Activated CD4-positive, alpha-beta memory T cell treated with anti-CD3 and anti-CD28 coated beads for 36 hours (primary cell): ENCODE measurements at regions not wholly inside any gene's neighbourhood (a gene's known extent, or its start where the extent isn't known, plus 50 kb on each side); places are given as distances from the start of the nearest gene placed in this dataset.

Source experiments
- CTCF ChIA-PET: fragments of 350-600 bp; sonication (Branson Sonifier 250); formaldehyde crosslinking; loops from one replicate; lab custom pipeline; 2021; ENCODE audit warnings: antibody characterized with exemption, inconsistent platforms; lab: Charles Lee
- POLR2A ChIA-PET: fragments of 350-600 bp; sonication (Branson Sonifier 250); formaldehyde crosslinking; loops from one replicate; lab custom pipeline; 2021; ENCODE audit warnings: antibody characterized with exemption; lab: Charles Lee
- DNase-seq: peaks from one replicate; pipeline ENCODE4 v3.0.0-alpha.2; 2020
- H3K27ac Mint-ChIP-seq: one replicate; pipeline ENCODE4 v1.8.0; 2021; ENCODE audit warnings: mixed read lengths
- H3K27me3 Mint-ChIP-seq: one replicate; pipeline ENCODE4 v1.8.0; 2021; ENCODE audit warnings: mixed read lengths
- H3K36me3 Mint-ChIP-seq: one replicate; pipeline ENCODE4 v1.8.0; 2021; ENCODE audit warnings: mixed read lengths
- H3K4me1 Mint-ChIP-seq: one replicate; pipeline ENCODE4 v1.8.0; 2021; ENCODE audit warnings: low read depth, mixed read lengths
- H3K4me3 Mint-ChIP-seq: one replicate; pipeline ENCODE4 v1.8.0; 2021; ENCODE audit warnings: mild to moderate bottlenecking, mixed read lengths
- H3K9me3 Mint-ChIP-seq: one replicate; pipeline ENCODE4 v1.8.0; 2021; ENCODE audit warnings: mixed read lengths
- intact Hi-C: fragments of 100-400 bp; cut with micrococcal nuclease; formaldehyde crosslinking; loops from one replicate; pipeline ENCODE4 v1.15.1; 2023

- POLR2A ChIA-PET = no interaction called here
- CTCF ChIA-PET = no interaction called here
- H3K4me1 Mint-ChIP-seq = no peaks in the 10 kb centered on the region
- H3K27ac Mint-ChIP-seq = no peak overlapping the region
- no peak for DNase-seq
- H3K27me3 Mint-ChIP-seq = no peaks in the 10 kb centered on the region
- no peaks in the 10 kb centered on the region for H3K36me3 Mint-ChIP-seq
- H3K9me3 Mint-ChIP-seq = peaks cover 7% of the 10 kb centered on the region
- no peak overlapping the region for H3K4me3 Mint-ChIP-seq
- intact Hi-C loops = no loop called here
Observed at GRCh38 chr4:58679051-58679450, 1568.9 kb upstream of the IGFBP7 start.

- no peak overlapping the region for H3K27ac Mint-ChIP-seq
- no peaks in the 10 kb centered on the region for H3K27me3 Mint-ChIP-seq
- no peaks in the 10 kb centered on the region for H3K4me1 Mint-ChIP-seq
- H3K4me3 Mint-ChIP-seq = no peak overlapping the region
- POLR2A ChIA-PET = no interaction called here
- peaks cover 31% of the 10 kb centered on the region for H3K9me3 Mint-ChIP-seq
- DNase-seq = no peak
- intact Hi-C loops = no loop called here
- CTCF ChIA-PET = no interaction called here
- no peaks in the 10 kb centered on the region for H3K36me3 Mint-ChIP-seq
Observed at GRCh38 chr4:58669783-58670182, 1559.6 kb upstream of the IGFBP7 start.

DNA sequence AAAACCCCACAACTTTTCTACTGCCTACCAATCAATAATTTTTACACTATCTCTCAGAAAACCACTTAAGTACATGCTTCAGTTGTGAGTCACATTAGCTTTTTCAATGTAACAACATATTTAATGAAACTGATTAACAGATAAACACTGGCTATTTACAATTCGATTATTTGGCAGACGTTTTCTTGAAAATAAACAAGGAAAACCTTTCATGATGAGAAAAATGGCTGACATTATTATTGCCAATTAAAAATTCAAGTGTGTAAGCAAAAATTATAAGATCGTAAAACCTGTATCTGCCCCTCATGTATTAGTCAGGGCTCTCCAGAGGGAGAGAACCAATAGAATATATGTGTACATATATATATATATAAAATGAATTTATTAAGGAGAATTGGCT is 1555.5 kb upstream of the IGFBP7 start:
- ChIA-PET CTCF (no interaction called here), POLR2A (no interaction called here)
- Mint-ChIP-seq H3K9me3 (peaks cover 24% of the 10 kb centered on the region), H3K36me3 (no peaks in the 10 kb centered on the region), H3K27ac (no peak overlapping the region), H3K4me1 (no peaks in the 10 kb centered on the region), H3K4me3 (no peak overlapping the region), H3K27me3 (no peaks in the 10 kb centered on the region)
- no peak for DNase-seq
- intact Hi-C loops = no loop called here

- ChIA-PET CTCF (no interaction called here), POLR2A (no interaction called here)
- intact Hi-C loops = no loop called here
- peaks cover 18% of the 10 kb centered on the region for H3K9me3 Mint-ChIP-seq
- H3K36me3 Mint-ChIP-seq = no peaks in the 10 kb centered on the region
- no peaks in the 10 kb centered on the region for H3K4me1 Mint-ChIP-seq
- DNase-seq = no peak
- no peak overlapping the region for H3K27ac Mint-ChIP-seq
- H3K4me3 Mint-ChIP-seq = no peak overlapping the region
- H3K27me3 Mint-ChIP-seq = no peaks in the 10 kb centered on the region
Observed at GRCh38 chr4:58658701-58659100, 1548.5 kb upstream of the IGFBP7 start.

DNA sequence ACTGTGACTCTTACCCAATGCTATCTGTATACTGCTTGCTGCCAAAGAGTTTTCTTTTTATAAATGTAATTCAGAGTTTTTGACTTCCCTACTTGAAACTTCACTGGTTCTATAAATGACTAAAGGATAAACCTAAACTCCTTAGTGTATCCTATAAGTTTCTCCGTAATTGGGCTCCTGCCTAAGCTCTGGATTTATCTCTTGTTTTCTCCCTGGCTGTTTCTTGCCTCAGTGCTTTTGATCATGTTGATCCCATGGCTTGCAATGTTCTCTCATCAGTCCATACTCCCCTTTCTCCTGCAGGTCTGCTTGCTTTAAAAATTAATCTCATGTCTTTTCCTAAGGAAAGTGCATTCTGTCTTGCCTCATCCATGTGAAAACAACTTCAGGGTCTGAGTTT is 1543.1 kb upstream of the IGFBP7 start:
- POLR2A ChIA-PET = no interaction called here
- H3K4me3 Mint-ChIP-seq = no peak overlapping the region
- no peaks in the 10 kb centered on the region for H3K4me1 Mint-ChIP-seq
- H3K27ac Mint-ChIP-seq = no peak overlapping the region
- H3K27me3 Mint-ChIP-seq = no peaks in the 10 kb centered on the region
- CTCF ChIA-PET = no interaction called here
- intact Hi-C loops = no loop called here
- no peaks in the 10 kb centered on the region for H3K36me3 Mint-ChIP-seq
- peaks cover 13% of the 10 kb centered on the region for H3K9me3 Mint-ChIP-seq
- DNase-seq = no peak

GRCh38 chr4:58649226-58649625 is 1539.0 kb upstream of the IGFBP7 start:
- Mint-ChIP-seq H3K9me3 (peaks cover 14% of the 10 kb centered on the region), H3K27me3 (no peaks in the 10 kb centered on the region), H3K4me3 (no peak overlapping the region), H3K27ac (no peak overlapping the region), H3K4me1 (no peaks in the 10 kb centered on the region), H3K36me3 (no peaks in the 10 kb centered on the region)
- POLR2A ChIA-PET = no interaction called here
- CTCF ChIA-PET = no interaction called here
- intact Hi-C loops = no loop called here
- no peak for DNase-seq

DNA sequence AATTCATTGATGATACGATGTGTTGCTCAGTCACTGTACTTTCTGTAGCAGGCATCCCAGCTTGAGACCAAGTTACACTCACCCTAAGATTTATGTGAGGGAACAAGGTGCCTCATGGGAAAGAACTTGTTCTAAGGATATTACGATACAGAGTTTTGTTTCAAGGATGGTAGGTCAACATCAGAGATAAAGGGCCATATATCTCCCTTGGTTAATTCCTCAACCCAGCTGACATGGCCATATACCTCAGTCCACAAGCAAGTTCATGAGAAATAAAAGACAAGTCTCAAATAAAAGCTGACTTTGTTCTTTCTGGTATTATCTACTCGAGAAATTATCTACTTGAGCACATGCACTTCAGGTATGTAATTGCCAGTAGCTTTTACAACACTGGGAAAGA is 1535.9 kb upstream of the IGFBP7 start:
- Mint-ChIP-seq H3K9me3 (peaks cover 16% of the 10 kb centered on the region), H3K27me3 (no peaks in the 10 kb centered on the region), H3K36me3 (no peaks in the 10 kb centered on the region), H3K4me1 (no peaks in the 10 kb centered on the region), H3K4me3 (no peak overlapping the region), H3K27ac (no peak overlapping the region)
- no peak for DNase-seq
- ChIA-PET POLR2A (no interaction called here), CTCF (no interaction called here)
- intact Hi-C loops = no loop called here

GRCh38 chr4:58644549-58644948 is 1534.4 kb upstream of the IGFBP7 start:
- intact Hi-C loops = no loop called here
- DNase-seq = no peak
- CTCF ChIA-PET = no interaction called here

GRCh38 chr4:58636381-58636780 is 1526.2 kb upstream of the IGFBP7 start:
- no peaks in the 10 kb centered on the region for H3K27me3 Mint-ChIP-seq
- intact Hi-C loops = no loop called here
- H3K4me1 Mint-ChIP-seq = no peaks in the 10 kb centered on the region
- no peak overlapping the region for H3K27ac Mint-ChIP-seq
- peaks cover 27% of the 10 kb centered on the region for H3K9me3 Mint-ChIP-seq
- DNase-seq = no peak
- no peaks in the 10 kb centered on the region for H3K36me3 Mint-ChIP-seq
- ChIA-PET CTCF (no interaction called here), POLR2A (no interaction called here)
- H3K4me3 Mint-ChIP-seq = no peak overlapping the region

More at GRCh38 chr4:58644549-58644948, 1534.4 kb upstream of the IGFBP7 start:
- Mint-ChIP-seq H3K4me1 (no peaks in the 10 kb centered on the region), H3K27ac (no peak overlapping the region), H3K9me3 (peaks cover 24% of the 10 kb centered on the region), H3K27me3 (no peaks in the 10 kb centered on the region), H3K36me3 (no peaks in the 10 kb centered on the region), H3K4me3 (no peak overlapping the region)
- POLR2A ChIA-PET = no interaction called here

GRCh38 chr4:58617226-58617625 is 1507.0 kb upstream of the IGFBP7 start:
- POLR2A ChIA-PET = no interaction called here
- Mint-ChIP-seq H3K36me3 (no peaks in the 10 kb centered on the region), H3K27me3 (no peaks in the 10 kb centered on the region), H3K27ac (no peak overlapping the region), H3K4me1 (no peaks in the 10 kb centered on the region), H3K4me3 (no peak overlapping the region), H3K9me3 (peaks cover 14% of the 10 kb centered on the region)
- DNase-seq = no peak
- CTCF ChIA-PET = no interaction called here
- intact Hi-C loops = no loop called here

DNA sequence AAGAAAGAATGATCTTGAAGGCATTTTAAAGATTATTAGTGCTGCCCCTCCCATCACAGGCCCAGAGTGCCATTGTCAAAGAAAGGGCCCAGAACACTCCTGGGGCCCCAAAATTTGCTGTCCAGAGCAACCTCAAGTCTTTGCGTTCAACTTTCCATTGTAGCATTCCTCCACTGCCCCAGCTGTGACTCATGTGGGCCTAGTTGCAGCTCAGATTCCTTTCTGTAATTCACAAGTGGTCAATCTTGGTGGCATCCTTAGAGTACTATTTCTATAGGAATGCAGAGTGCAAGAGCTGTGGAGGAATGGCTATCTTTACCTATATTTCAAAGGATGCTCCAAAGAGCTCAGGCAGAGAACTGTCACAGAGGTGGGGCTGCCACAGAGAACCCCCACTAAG is 1500.8 kb upstream of the IGFBP7 start:
- H3K27ac Mint-ChIP-seq = no peak overlapping the region
- POLR2A ChIA-PET = no interaction called here

GRCh38 chr4:58606303-58606702 is 1496.1 kb upstream of the IGFBP7 start:
- DNase-seq = no peak
- ChIA-PET CTCF (no interaction called here), POLR2A (no interaction called here)
- Mint-ChIP-seq H3K27me3 (no peaks in the 10 kb centered on the region), H3K4me3 (no peak overlapping the region), H3K9me3 (peaks cover 23% of the 10 kb centered on the region), H3K4me1 (no peaks in the 10 kb centered on the region), H3K36me3 (no peaks in the 10 kb centered on the region), H3K27ac (no peak overlapping the region)
- intact Hi-C loops = no loop called here

More for the DNA sequence above, 1500.8 kb upstream of the IGFBP7 start:
- peaks cover 10% of the 10 kb centered on the region for H3K9me3 Mint-ChIP-seq
- no peaks in the 10 kb centered on the region for H3K36me3 Mint-ChIP-seq
- H3K27me3 Mint-ChIP-seq = no peaks in the 10 kb centered on the region
- H3K4me1 Mint-ChIP-seq = no peaks in the 10 kb centered on the region
- CTCF ChIA-PET = no interaction called here
- no peak for DNase-seq
- intact Hi-C loops = no loop called here
- no peak overlapping the region for H3K4me3 Mint-ChIP-seq

DNA sequence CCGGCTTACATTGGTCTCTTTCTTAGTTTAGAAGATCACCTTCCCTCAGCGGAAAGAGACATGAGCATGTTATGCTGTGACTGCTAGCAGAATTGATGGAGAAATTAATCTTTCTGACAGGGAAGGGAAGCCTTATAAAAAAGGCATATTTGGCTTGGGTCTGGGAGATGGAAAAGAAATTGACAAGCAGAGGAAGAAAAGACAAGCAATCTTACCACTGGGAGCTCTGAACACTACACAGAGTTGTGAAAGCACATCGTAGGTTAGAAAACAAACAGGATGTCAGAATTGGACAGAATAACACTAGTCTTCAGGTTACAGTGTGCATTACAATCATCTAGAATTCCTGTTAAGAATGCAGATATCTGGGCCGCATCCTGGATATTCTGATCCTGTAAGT is 1493.8 kb upstream of the IGFBP7 start:
- no peaks in the 10 kb centered on the region for H3K27me3 Mint-ChIP-seq
- CTCF ChIA-PET = no interaction called here
- H3K9me3 Mint-ChIP-seq = peaks cover 21% of the 10 kb centered on the region
- H3K4me1 Mint-ChIP-seq = no peaks in the 10 kb centered on the region
- POLR2A ChIA-PET = no interaction called here
- no peak for DNase-seq
- no peak overlapping the region for H3K4me3 Mint-ChIP-seq
- intact Hi-C loops = no loop called here
- no peak overlapping the region for H3K27ac Mint-ChIP-seq
- no peaks in the 10 kb centered on the region for H3K36me3 Mint-ChIP-seq
